ENCODE measurements at regions not wholly inside any gene's neighbourhood (a gene's known extent, or its start where the extent isn't known, plus 50 kb on each side); places are given as distances from the start of the nearest gene placed in this dataset.

DNA sequence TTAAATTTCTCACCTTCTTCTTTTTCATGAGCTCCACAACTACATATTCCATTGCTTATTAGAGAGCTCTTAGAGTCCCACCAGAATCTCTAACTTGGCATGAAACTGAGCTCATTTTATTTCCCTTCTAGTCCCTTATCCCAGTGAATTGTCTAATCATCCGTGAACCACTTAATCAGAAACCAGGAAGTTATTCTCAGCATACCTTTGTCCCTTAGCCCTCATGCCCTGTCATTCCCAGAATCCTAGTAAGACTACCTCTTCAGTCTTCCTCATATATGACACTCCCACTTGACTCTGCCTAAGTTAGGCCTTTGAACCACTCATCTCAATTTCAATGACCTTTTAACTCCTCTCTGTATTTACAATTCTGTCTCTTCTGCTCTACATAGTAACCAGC, 93.0 kb upstream of the PAPPA start:
- Histone ChIP-seq H3K9me3 (ENCODE audit: control insufficient read depth, low read depth, low read length) (no peaks in the 10 kb centered on the region), H3K27me3 (ENCODE audit: control insufficient read depth, insufficient read depth, low read length) (no peaks in the 10 kb centered on the region), H3K4me1 (ENCODE audit: control insufficient read depth, insufficient read depth, low read length) (no peaks in the 10 kb centered on the region), H3K4me3 (ENCODE audit: low read length) (no peak overlapping the region), H3K27ac (ENCODE audit: low read length) (no peak overlapping the region), H3K36me3 (ENCODE audit: control insufficient read depth, insufficient read depth, low read length) (no peaks in the 10 kb centered on the region)
- DNase-seq = no peak
- 38% methylated on average over 1 of the region's 1 CpG for WGBS (ENCODE audit: insufficient coverage, low lambda C conversion rate)

GRCh38 chr9:116061546-116062205, 91.9 kb upstream of the PAPPA start:
- no peak overlapping the region for H3K27ac ChIP-seq (ENCODE audit: low read length)
- H3K4me1 ChIP-seq (ENCODE audit: control insufficient read depth, insufficient read depth, low read length) = no peaks in the 10 kb centered on the region
- DNase-seq = no peak
- WGBS (ENCODE audit: insufficient coverage, low lambda C conversion rate) = 89% methylated on average over 1 of the region's 2 CpGs
- no peaks in the 10 kb centered on the region for H3K36me3 ChIP-seq (ENCODE audit: control insufficient read depth, insufficient read depth, low read length)
- no peaks in the 10 kb centered on the region for H3K27me3 ChIP-seq (ENCODE audit: control insufficient read depth, insufficient read depth, low read length)
- no peaks in the 10 kb centered on the region for H3K9me3 ChIP-seq (ENCODE audit: control insufficient read depth, low read depth, low read length)
- H3K4me3 ChIP-seq (ENCODE audit: low read length) = no peak overlapping the region

DNA sequence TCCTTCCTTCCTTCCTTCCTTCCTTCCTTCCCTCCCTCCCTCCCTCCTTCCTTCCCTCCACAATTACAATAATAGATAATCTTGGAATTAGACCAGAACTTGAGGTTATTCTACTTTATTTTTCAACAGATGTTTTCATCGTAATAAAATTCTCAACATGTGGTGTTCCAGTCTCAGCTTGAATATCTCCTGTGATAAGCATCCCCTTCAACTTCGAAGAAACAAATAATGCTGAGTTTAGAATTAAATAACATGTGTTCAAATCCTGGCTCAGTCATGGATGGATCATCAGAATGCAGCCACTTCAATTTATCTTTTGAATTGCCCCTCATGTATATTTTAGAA, 91.4 kb upstream of the PAPPA start:
- 93% methylated on average over 2 of the region's 2 CpGs for WGBS (ENCODE audit: insufficient coverage, low lambda C conversion rate)
- H3K27ac ChIP-seq (ENCODE audit: low read length) = no peak overlapping the region
- H3K4me3 ChIP-seq (ENCODE audit: low read length) = no peak overlapping the region
- H3K36me3 ChIP-seq (ENCODE audit: control insufficient read depth, insufficient read depth, low read length) = no peaks in the 10 kb centered on the region
- H3K9me3 ChIP-seq (ENCODE audit: control insufficient read depth, low read depth, low read length) = no peaks in the 10 kb centered on the region
- H3K4me1 ChIP-seq (ENCODE audit: control insufficient read depth, insufficient read depth, low read length) = no peaks in the 10 kb centered on the region
- DNase-seq = no peak
- H3K27me3 ChIP-seq (ENCODE audit: control insufficient read depth, insufficient read depth, low read length) = no peaks in the 10 kb centered on the region

DNA sequence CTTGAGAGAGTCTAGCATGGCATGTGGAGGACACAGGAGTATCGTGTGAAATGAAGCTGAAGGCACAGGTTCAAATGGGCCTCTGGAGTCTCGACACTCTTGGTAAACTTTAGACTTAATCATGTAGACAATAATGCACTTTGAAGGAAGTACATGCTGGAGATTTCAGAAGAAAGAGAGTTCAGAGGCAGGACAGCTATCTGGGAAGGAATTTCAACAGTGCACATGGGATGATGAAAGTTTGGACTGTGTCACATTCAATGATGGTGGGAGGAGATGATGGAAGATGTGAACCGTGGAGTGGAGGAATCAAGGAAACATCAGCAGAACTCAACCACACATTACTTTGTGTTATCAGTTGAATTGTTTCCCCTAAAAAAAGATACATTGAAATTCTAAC, 88.6 kb upstream of the PAPPA start:
- no peak for DNase-seq
- Histone ChIP-seq H3K9me3 (ENCODE audit: control insufficient read depth, low read depth, low read length) (no peaks in the 10 kb centered on the region), H3K4me1 (ENCODE audit: control insufficient read depth, insufficient read depth, low read length) (no peaks in the 10 kb centered on the region), H3K4me3 (ENCODE audit: low read length) (no peak overlapping the region), H3K27ac (ENCODE audit: low read length) (no peak overlapping the region), H3K27me3 (ENCODE audit: control insufficient read depth, insufficient read depth, low read length) (no peaks in the 10 kb centered on the region), H3K36me3 (ENCODE audit: control insufficient read depth, insufficient read depth, low read length) (no peaks in the 10 kb centered on the region)
- no CpG with 5 or more reads among the region's 3 CpGs for WGBS (ENCODE audit: insufficient coverage, low lambda C conversion rate)

GRCh38 chr9:116066221-116066620, 87.4 kb upstream of the PAPPA start:
- H3K4me3 ChIP-seq (ENCODE audit: low read length) = no peak overlapping the region
- H3K9me3 ChIP-seq (ENCODE audit: control insufficient read depth, low read depth, low read length) = no peaks in the 10 kb centered on the region
- no peak overlapping the region for H3K27ac ChIP-seq (ENCODE audit: low read length)
- H3K36me3 ChIP-seq (ENCODE audit: control insufficient read depth, insufficient read depth, low read length) = no peaks in the 10 kb centered on the region
- no peaks in the 10 kb centered on the region for H3K4me1 ChIP-seq (ENCODE audit: control insufficient read depth, insufficient read depth, low read length)
- DNase-seq = no peak
- no peaks in the 10 kb centered on the region for H3K27me3 ChIP-seq (ENCODE audit: control insufficient read depth, insufficient read depth, low read length)
- WGBS (ENCODE audit: insufficient coverage, low lambda C conversion rate) = 100% methylated on average over 1 of the region's 3 CpGs

DNA sequence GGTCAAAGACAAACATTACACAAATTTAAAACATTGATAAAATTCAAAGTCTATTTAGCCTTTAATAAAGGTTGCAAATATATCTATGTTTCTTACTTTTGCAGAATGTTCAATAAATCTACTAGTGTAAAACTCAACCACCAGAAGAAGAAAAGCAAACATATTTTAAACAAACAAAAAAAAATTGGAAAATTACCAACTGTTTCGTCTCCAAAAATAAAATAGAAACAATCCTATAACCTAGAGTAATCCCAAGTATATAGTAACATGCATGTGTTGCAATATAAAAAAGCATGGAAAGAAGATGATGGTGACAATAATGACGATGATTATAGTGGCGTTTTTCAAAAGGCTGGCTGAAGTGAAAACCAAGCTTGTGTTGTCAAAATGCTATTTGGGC, 86.0 kb upstream of the PAPPA start:
- Histone ChIP-seq H3K27ac (ENCODE audit: low read length) (no peak overlapping the region), H3K36me3 (ENCODE audit: control insufficient read depth, insufficient read depth, low read length) (no peaks in the 10 kb centered on the region), H3K4me3 (ENCODE audit: low read length) (no peak overlapping the region), H3K27me3 (ENCODE audit: control insufficient read depth, insufficient read depth, low read length) (no peaks in the 10 kb centered on the region), H3K4me1 (ENCODE audit: control insufficient read depth, insufficient read depth, low read length) (no peaks in the 10 kb centered on the region), H3K9me3 (ENCODE audit: control insufficient read depth, low read depth, low read length) (no peaks in the 10 kb centered on the region)
- DNase-seq = no peak
- WGBS (ENCODE audit: insufficient coverage, low lambda C conversion rate) = 93% methylated on average over 3 of the region's 3 CpGs

GRCh38 chr9:116070256-116070914, 83.2 kb upstream of the PAPPA start:
- no peak for DNase-seq
- Histone ChIP-seq H3K4me1 (ENCODE audit: control insufficient read depth, insufficient read depth, low read length) (no peaks in the 10 kb centered on the region), H3K27ac (ENCODE audit: low read length) (no peak overlapping the region), H3K27me3 (ENCODE audit: control insufficient read depth, insufficient read depth, low read length) (no peaks in the 10 kb centered on the region), H3K36me3 (ENCODE audit: control insufficient read depth, insufficient read depth, low read length) (no peaks in the 10 kb centered on the region), H3K4me3 (ENCODE audit: low read length) (no peak overlapping the region), H3K9me3 (ENCODE audit: control insufficient read depth, low read depth, low read length) (no peaks in the 10 kb centered on the region)
- WGBS (ENCODE audit: insufficient coverage, low lambda C conversion rate) = 63% methylated on average over 1 of the region's 4 CpGs

DNA sequence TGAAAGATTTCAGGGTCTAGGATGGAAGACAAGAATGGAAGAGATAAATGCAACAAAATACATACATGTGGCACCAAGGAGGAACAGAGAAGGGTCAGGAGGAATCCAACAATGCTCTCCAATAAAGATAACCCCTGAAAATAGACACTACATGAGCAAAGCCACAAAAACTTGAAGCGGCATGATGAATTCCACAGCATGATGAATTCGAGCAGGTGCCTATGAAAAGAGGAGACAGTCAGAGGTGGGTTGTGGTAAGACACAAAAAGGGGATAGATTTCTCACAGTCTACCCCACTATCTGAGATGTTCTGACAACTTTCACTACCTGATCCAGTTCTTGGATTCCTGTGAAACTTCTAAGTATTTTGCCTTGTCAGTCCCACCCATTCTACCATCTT, 81.5 kb upstream of the PAPPA start:
- no peak overlapping the region for H3K4me3 ChIP-seq (ENCODE audit: low read length)
- no peaks in the 10 kb centered on the region for H3K9me3 ChIP-seq (ENCODE audit: control insufficient read depth, low read depth, low read length)
- H3K27me3 ChIP-seq (ENCODE audit: control insufficient read depth, insufficient read depth, low read length) = no peaks in the 10 kb centered on the region
- WGBS (ENCODE audit: insufficient coverage, low lambda C conversion rate) = no CpG with 5 or more reads among the region's 2 CpGs
- DNase-seq = no peak
- H3K4me1 ChIP-seq (ENCODE audit: control insufficient read depth, insufficient read depth, low read length) = no peaks in the 10 kb centered on the region
- no peaks in the 10 kb centered on the region for H3K36me3 ChIP-seq (ENCODE audit: control insufficient read depth, insufficient read depth, low read length)
- H3K27ac ChIP-seq (ENCODE audit: low read length) = no peak overlapping the region

- no peaks in the 10 kb centered on the region for H3K4me1 ChIP-seq (ENCODE audit: control insufficient read depth, insufficient read depth, low read length)
- no peaks in the 10 kb centered on the region for H3K27me3 ChIP-seq (ENCODE audit: control insufficient read depth, insufficient read depth, low read length)
- no peaks in the 10 kb centered on the region for H3K36me3 ChIP-seq (ENCODE audit: control insufficient read depth, insufficient read depth, low read length)
- H3K27ac ChIP-seq (ENCODE audit: low read length) = no peak overlapping the region
- no peak for DNase-seq
- no CpG with 5 or more reads among the region's 2 CpGs for WGBS (ENCODE audit: insufficient coverage, low lambda C conversion rate)
- H3K4me3 ChIP-seq (ENCODE audit: low read length) = no peak overlapping the region
- no peaks in the 10 kb centered on the region for H3K9me3 ChIP-seq (ENCODE audit: control insufficient read depth, low read depth, low read length)
These were observed 79.8 kb upstream of the PAPPA start for GRCh38 chr9:116073826-116074225.

DNA sequence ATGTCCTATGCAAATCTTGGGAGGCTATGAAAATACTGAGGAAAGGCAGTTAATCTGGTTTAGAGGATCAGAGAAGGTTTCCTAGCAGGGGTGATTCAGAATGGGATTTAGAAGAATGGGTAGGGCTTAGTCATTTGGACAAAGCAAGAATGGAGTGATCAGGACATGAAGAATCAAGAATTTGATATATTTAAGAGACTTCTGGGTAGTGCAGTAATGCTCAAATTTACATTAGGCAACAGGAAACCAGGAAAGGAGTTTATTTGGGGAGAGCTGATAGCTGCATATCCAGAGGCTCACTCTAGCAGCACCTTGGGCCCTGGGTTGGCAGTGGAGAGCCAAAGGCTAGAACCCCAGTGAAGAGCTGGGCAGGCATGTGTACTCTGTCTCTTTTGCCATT, 78.9 kb upstream of the PAPPA start:
- H3K4me3 ChIP-seq (ENCODE audit: low read length) = no peak overlapping the region
- no peaks in the 10 kb centered on the region for H3K9me3 ChIP-seq (ENCODE audit: control insufficient read depth, low read depth, low read length)
- H3K27ac ChIP-seq (ENCODE audit: low read length) = no peak overlapping the region
- no peaks in the 10 kb centered on the region for H3K36me3 ChIP-seq (ENCODE audit: control insufficient read depth, insufficient read depth, low read length)
- H3K4me1 ChIP-seq (ENCODE audit: control insufficient read depth, insufficient read depth, low read length) = no peaks in the 10 kb centered on the region
- no peak for DNase-seq
- no peaks in the 10 kb centered on the region for H3K27me3 ChIP-seq (ENCODE audit: control insufficient read depth, insufficient read depth, low read length)

- Histone ChIP-seq H3K27me3 (ENCODE audit: control insufficient read depth, insufficient read depth, low read length) (no peaks in the 10 kb centered on the region), H3K27ac (ENCODE audit: low read length) (no peak overlapping the region), H3K9me3 (ENCODE audit: control insufficient read depth, low read depth, low read length) (no peaks in the 10 kb centered on the region), H3K4me1 (ENCODE audit: control insufficient read depth, insufficient read depth, low read length) (no peaks in the 10 kb centered on the region), H3K4me3 (ENCODE audit: low read length) (no peak overlapping the region), H3K36me3 (ENCODE audit: control insufficient read depth, insufficient read depth, low read length) (no peaks in the 10 kb centered on the region)
- no CpG with 5 or more reads among the region's 5 CpGs for WGBS (ENCODE audit: insufficient coverage, low lambda C conversion rate)
- no peak for DNase-seq
These were observed 78.4 kb upstream of the PAPPA start for GRCh38 chr9:116075191-116075590.

Data from large intestine (tissue), 3 donors.